Liver (tissue), 8 donors: ENCODE measurements at regions not wholly inside any gene's neighbourhood (a gene's known extent, or its start where the extent isn't known, plus 50 kb on each side); places are given as distances from the start of the nearest gene placed in this dataset.

Experiments
- DNase-seq: peaks from one replicate; pipeline ENCODE4 v3.0.0-alpha.2; 2017; ENCODE audit warnings: low spot score
- H3K27ac ChIP-seq, 2 donors: one replicate each; pipeline ENCODE4 v1.7.0; 2013; ENCODE audit warnings: inconsistent platforms in 2 of 2, low read length in 2 of 2, control low read depth in 1 of 2, low read depth in 1 of 2, mild to moderate bottlenecking in 1 of 2
- H3K27me3 ChIP-seq, 4 donors: one replicate each; pipeline versions ENCODE4 v1.6.1 to v1.7.0; 2013; ENCODE audit warnings: low read length in 3 of 4, inconsistent platforms in 1 of 4, mild to moderate bottlenecking in 1 of 4, moderate library complexity in 1 of 4; ENCODE audit not compliant: control insufficient read depth in 4 of 4, insufficient read depth in 4 of 4
- H3K36me3 ChIP-seq, 4 donors: one replicate each; pipeline versions ENCODE4 v1.6.1 to v1.7.0; 2013; ENCODE audit warnings: low read length in 3 of 4, mild to moderate bottlenecking in 3 of 4, low read depth in 1 of 4, moderate library complexity in 1 of 4; ENCODE audit not compliant: control insufficient read depth in 4 of 4, insufficient read depth in 3 of 4
- H3K4me1 ChIP-seq, 4 donors: one replicate each; pipeline versions ENCODE4 v1.6.1 to v1.7.0; 2013; ENCODE audit warnings: low read length in 3 of 4, mild to moderate bottlenecking in 3 of 4, moderate library complexity in 1 of 4; ENCODE audit not compliant: control insufficient read depth in 4 of 4, insufficient read depth in 4 of 4
- H3K4me3 ChIP-seq, 3 donors: one replicate each; pipeline versions ENCODE4 v1.6.1 to v1.7.0; 2013; ENCODE audit warnings: low read length in 3 of 3, control low read depth in 1 of 3, low read depth in 1 of 3, mild to moderate bottlenecking in 1 of 3
- H3K9ac ChIP-seq, 2 donors: one replicate each; pipeline ENCODE4 v1.7.0; 2013; ENCODE audit warnings: low read length in 2 of 2, mild to moderate bottlenecking in 2 of 2, moderate library complexity in 2 of 2, control low read depth in 1 of 2, low read depth in 1 of 2
- H3K9me3 ChIP-seq, 4 donors: one replicate each; pipeline versions ENCODE4 v1.6.1 to v1.7.0; 2013; ENCODE audit warnings: low read length in 3 of 4; ENCODE audit not compliant: control insufficient read depth in 4 of 4
- EGR1 ChIP-seq, 2 donors: IDR thresholded peaks; 2 replicates each; pipeline ENCODE4 v1.6.1; 2016 to 2018; ENCODE audit warnings: antibody characterized with exemption in 2 of 2, low read depth in 2 of 2
- FOXA1 ChIP-seq: IDR thresholded peaks from 2 replicates; pipeline ENCODE4 v1.6.1; 2016; ENCODE audit warnings: antibody characterized with exemption
- FOXA2 ChIP-seq: IDR thresholded peaks from 2 replicates; pipeline ENCODE4 v1.6.1; 2016; ENCODE audit warnings: antibody characterized with exemption
- GABPA ChIP-seq, 2 donors: IDR thresholded peaks in 1 of 2; conservative IDR thresholded peaks in 1 of 2; 2 replicates each; pipeline ENCODE4 v1.6.1; 2016; ENCODE audit warnings: antibody characterized with exemption in 2 of 2, mild to moderate bottlenecking in 1 of 2, moderate library complexity in 1 of 2
- HNF4A ChIP-seq, 2 donors: conservative IDR thresholded peaks; 2 replicates each; pipeline ENCODE4 v1.6.1; 2016; ENCODE audit warnings: antibody characterized with exemption in 2 of 2, mild to moderate bottlenecking in 2 of 2
- HNF4G ChIP-seq: IDR thresholded peaks from 2 replicates; pipeline ENCODE4 v1.6.1; 2016; ENCODE audit warnings: antibody characterized with exemption
- JUND ChIP-seq, 2 donors: IDR thresholded peaks; 2 replicates each; pipeline ENCODE4 v1.6.1; 2016; ENCODE audit warnings: antibody characterized with exemption in 2 of 2
- NR2F2 ChIP-seq: IDR thresholded peaks from 2 replicates; pipeline ENCODE4 v1.6.1; 2016; ENCODE audit warnings: antibody characterized with exemption
- RAD21 ChIP-seq, 2 donors: IDR thresholded peaks; 2 replicates each; pipeline ENCODE4 v1.6.1; 2016; ENCODE audit warnings: antibody characterized with exemption in 2 of 2, mild to moderate bottlenecking in 2 of 2
- RXRA ChIP-seq, 2 donors: IDR thresholded peaks; 2 replicates each; pipeline ENCODE4 v1.6.1; 2017 to 2018; ENCODE audit warnings: antibody characterized with exemption in 2 of 2, mild to moderate bottlenecking in 1 of 2
- SP1 ChIP-seq: IDR thresholded peaks from 2 replicates; pipeline ENCODE4 v1.6.1; 2018; ENCODE audit warnings: antibody characterized with exemption, mild to moderate bottlenecking
- TAF1 ChIP-seq: conservative IDR thresholded peaks from 2 replicates; pipeline ENCODE4 v1.6.1; 2016; ENCODE audit warnings: antibody characterized with exemption, mild to moderate bottlenecking
- YY1 ChIP-seq: IDR thresholded peaks from 2 replicates; pipeline ENCODE4 v1.6.1; 2016; ENCODE audit warnings: antibody characterized with exemption, mild to moderate bottlenecking
- WGBS: extraction: QIAGEN DNeasy Blood & Tissue Kit; methylation state at CpG from one replicate; pipeline ENCODE4 v1.1.7; 2013; 5-methylcytosine and 5-hydroxymethylcytosine counted together
- TF ChIP-seq, protein P1 (sequence below): IDR thresholded peaks from 2 replicates; pipeline ENCODE4 v1.6.1; 2016; ENCODE audit warnings: antibody characterized with exemption, mild to moderate bottlenecking
- TF ChIP-seq, protein P2 (sequence below): fragments of 150-350 bp; IDR thresholded peaks from 2 replicates; pipeline ENCODE4 v1.5.1; 2017; ENCODE audit warnings: improper control_type of control experiment, low read depth, low read length; ENCODE audit not compliant: missing input control
- TF ChIP-seq, protein P3 (sequence below): IDR thresholded peaks from 2 replicates; pipeline ENCODE4 v1.6.1; 2016; ENCODE audit warnings: antibody characterized with exemption
- TF ChIP-seq, protein P4 (sequence below): IDR thresholded peaks from 2 replicates; pipeline ENCODE4 v1.6.1; 2016; ENCODE audit warnings: antibody characterized with exemption
- TF ChIP-seq, protein P5 (sequence below): IDR thresholded peaks from 2 replicates; pipeline ENCODE4 v1.6.1; 2016; ENCODE audit warnings: antibody characterized with exemption
- donor health status: healthy.
- donor health status: healthy.
- donor health status: healthy.
- donor health status: healthy.
- donor health status: healthy.

DNA sequence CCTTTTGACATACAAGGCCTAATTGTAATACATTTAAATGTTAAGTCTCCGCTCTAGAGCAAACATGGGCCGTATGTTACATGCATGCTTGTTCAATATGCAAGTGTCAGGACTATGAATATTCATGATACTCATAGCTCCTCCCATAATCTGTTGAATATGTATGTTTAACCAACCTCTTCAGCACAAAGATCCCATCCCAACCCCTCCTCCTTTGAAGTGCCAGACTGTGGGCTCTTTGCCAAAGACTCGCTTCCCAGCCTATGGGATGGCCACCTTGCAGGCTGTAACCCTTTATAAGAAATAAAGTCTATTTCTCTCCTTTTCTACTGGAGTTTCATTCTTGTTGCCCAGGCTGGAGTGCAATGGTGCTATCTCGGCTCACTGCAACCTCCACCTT is 156.2 kb downstream of the ABCC12 start:
- Histone ChIP-seq H3K4me1 (no peaks in the 10 kb centered on the region), H3K4me3 (no peak overlapping the region), H3K9ac (no peak overlapping the region), H3K27me3 (no peaks in the 10 kb centered on the region), H3K27ac (no peak overlapping the region), H3K9me3 (peaks cover 0 to 3% (median 0%) of the 10 kb centered on the region in 4 donors), H3K36me3 (no peaks in the 10 kb centered on the region)
- 88% methylated on average over 4 of the region's 4 CpGs for WGBS
- DNase-seq, result no peak
- no peak for TF ChIP-seq NR2F2
- TF ChIP-seq YY1, result no peak
- no peak for TF ChIP-seq SP1
- TF ChIP-seq GABPA (IDR thresholded peaks at IDR 0.05 in 1 of 2, conservative IDR thresholded peaks at IDR 0.05 in 1 of 2), result no peak
- no peak for TF ChIP-seq RXRA (IDR thresholded peaks at IDR 0.05)
- no peak for TF ChIP-seq EGR1 (IDR thresholded peaks at IDR 0.05; ENCODE audit: low read depth in 2 of 2)
- no peak for TF ChIP-seq RAD21 (IDR thresholded peaks at IDR 0.05)
- TF ChIP-seq, protein P1, sequence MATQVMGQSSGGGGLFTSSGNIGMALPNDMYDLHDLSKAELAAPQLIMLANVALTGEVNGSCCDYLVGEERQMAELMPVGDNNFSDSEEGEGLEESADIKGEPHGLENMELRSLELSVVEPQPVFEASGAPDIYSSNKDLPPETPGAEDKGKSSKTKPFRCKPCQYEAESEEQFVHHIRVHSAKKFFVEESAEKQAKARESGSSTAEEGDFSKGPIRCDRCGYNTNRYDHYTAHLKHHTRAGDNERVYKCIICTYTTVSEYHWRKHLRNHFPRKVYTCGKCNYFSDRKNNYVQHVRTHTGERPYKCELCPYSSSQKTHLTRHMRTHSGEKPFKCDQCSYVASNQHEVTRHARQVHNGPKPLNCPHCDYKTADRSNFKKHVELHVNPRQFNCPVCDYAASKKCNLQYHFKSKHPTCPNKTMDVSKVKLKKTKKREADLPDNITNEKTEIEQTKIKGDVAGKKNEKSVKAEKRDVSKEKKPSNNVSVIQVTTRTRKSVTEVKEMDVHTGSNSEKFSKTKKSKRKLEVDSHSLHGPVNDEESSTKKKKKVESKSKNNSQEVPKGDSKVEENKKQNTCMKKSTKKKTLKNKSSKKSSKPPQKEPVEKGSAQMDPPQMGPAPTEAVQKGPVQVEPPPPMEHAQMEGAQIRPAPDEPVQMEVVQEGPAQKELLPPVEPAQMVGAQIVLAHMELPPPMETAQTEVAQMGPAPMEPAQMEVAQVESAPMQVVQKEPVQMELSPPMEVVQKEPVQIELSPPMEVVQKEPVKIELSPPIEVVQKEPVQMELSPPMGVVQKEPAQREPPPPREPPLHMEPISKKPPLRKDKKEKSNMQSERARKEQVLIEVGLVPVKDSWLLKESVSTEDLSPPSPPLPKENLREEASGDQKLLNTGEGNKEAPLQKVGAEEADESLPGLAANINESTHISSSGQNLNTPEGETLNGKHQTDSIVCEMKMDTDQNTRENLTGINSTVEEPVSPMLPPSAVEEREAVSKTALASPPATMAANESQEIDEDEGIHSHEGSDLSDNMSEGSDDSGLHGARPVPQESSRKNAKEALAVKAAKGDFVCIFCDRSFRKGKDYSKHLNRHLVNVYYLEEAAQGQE, result no peak
- TF ChIP-seq JUND (IDR thresholded peaks at IDR 0.05), result no peak
- TF ChIP-seq HNF4G, result no peak

DNA sequence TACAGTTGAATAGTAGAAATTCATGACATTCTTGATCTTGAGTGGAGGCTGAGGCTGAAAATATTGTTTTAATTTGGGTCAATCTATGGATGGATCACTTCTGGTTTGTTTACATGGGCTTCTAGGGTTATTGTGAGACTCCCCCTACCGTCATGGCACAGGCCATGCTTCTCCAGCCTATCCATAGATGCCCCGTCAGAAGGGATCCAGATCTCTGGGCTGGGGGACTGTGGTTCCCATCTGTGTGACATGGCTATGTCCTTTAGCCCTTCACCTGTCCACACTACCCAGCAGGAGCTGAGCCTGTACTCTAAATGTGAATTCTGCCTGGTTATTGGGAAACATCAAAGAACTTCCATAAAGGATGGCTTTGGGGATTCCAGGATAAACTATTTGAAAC is 160.4 kb downstream of the ABCC12 start:
- Histone ChIP-seq H3K4me3 (no peak overlapping the region), H3K36me3 (no peaks in the 10 kb centered on the region), H3K9me3 (peaks cover 0 to 5% (median 2%) of the 10 kb centered on the region in 4 donors), H3K27ac (no peak overlapping the region), H3K4me1 (no peaks in the 10 kb centered on the region), H3K27me3 (no peaks in the 10 kb centered on the region), H3K9ac (no peak overlapping the region)
- DNase-seq, result peak; percentile 8
- TF ChIP-seq SP1 (no peak), JUND (IDR thresholded peaks at IDR 0.05) (no peak), FOXA1 (no peak), GABPA (IDR thresholded peaks at IDR 0.05 in 1 of 2, conservative IDR thresholded peaks at IDR 0.05 in 1 of 2) (no peak), HNF4G (no peak), RAD21 (IDR thresholded peaks at IDR 0.05) (no peak), EGR1 (IDR thresholded peaks at IDR 0.05; ENCODE audit: low read depth in 2 of 2) (no peak), HNF4A (conservative IDR thresholded peaks at IDR 0.05) (no peak), TAF1 (no peak), FOXA2 (no peak), RXRA (IDR thresholded peaks at IDR 0.05) (no peak), YY1 (no peak)
- TF ChIP-seq, protein P2, sequence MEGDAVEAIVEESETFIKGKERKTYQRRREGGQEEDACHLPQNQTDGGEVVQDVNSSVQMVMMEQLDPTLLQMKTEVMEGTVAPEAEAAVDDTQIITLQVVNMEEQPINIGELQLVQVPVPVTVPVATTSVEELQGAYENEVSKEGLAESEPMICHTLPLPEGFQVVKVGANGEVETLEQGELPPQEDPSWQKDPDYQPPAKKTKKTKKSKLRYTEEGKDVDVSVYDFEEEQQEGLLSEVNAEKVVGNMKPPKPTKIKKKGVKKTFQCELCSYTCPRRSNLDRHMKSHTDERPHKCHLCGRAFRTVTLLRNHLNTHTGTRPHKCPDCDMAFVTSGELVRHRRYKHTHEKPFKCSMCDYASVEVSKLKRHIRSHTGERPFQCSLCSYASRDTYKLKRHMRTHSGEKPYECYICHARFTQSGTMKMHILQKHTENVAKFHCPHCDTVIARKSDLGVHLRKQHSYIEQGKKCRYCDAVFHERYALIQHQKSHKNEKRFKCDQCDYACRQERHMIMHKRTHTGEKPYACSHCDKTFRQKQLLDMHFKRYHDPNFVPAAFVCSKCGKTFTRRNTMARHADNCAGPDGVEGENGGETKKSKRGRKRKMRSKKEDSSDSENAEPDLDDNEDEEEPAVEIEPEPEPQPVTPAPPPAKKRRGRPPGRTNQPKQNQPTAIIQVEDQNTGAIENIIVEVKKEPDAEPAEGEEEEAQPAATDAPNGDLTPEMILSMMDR, result no peak
- TF ChIP-seq, protein P3, sequence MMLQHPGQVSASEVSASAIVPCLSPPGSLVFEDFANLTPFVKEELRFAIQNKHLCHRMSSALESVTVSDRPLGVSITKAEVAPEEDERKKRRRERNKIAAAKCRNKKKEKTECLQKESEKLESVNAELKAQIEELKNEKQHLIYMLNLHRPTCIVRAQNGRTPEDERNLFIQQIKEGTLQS, result no peak
- TF ChIP-seq, protein P1, result no peak
- TF ChIP-seq, protein P4, sequence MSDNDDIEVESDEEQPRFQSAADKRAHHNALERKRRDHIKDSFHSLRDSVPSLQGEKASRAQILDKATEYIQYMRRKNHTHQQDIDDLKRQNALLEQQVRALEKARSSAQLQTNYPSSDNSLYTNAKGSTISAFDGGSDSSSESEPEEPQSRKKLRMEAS, result no peak
- TF ChIP-seq, protein P5, sequence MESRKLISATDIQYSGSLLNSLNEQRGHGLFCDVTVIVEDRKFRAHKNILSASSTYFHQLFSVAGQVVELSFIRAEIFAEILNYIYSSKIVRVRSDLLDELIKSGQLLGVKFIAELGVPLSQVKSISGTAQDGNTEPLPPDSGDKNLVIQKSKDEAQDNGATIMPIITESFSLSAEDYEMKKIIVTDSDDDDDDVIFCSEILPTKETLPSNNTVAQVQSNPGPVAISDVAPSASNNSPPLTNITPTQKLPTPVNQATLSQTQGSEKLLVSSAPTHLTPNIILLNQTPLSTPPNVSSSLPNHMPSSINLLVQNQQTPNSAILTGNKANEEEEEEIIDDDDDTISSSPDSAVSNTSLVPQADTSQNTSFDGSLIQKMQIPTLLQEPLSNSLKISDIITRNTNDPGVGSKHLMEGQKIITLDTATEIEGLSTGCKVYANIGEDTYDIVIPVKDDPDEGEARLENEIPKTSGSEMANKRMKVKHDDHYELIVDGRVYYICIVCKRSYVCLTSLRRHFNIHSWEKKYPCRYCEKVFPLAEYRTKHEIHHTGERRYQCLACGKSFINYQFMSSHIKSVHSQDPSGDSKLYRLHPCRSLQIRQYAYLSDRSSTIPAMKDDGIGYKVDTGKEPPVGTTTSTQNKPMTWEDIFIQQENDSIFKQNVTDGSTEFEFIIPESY, result no peak
- WGBS, result 61% methylated on average over 2 of the region's 2 CpGs
